T follicular helper cell (primary cell): ENCODE measurements at regions not wholly inside any gene's neighbourhood (a gene's known extent, or its start where the extent isn't known, plus 50 kb on each side); places are given as distances from the start of the nearest gene placed in this dataset.
A peak's percentile ranks its signal among the peaks of the same experiment; 100 is the strongest.
"Not testable (repeated sequence)": the region's sequence is repeated elsewhere in the genome, so short reads cannot be mapped to it uniquely, and the experiment has no call there.

Experiments
- DNase-seq: peaks from one replicate; pipeline ENCODE4 v3.0.0-alpha.2; 2020; ENCODE audit warnings: low read depth

- no peak for DNase-seq
Measured at GRCh38 chrX:129361576-129361975, 161.7 kb downstream of the SMARCA1 start.

DNA sequence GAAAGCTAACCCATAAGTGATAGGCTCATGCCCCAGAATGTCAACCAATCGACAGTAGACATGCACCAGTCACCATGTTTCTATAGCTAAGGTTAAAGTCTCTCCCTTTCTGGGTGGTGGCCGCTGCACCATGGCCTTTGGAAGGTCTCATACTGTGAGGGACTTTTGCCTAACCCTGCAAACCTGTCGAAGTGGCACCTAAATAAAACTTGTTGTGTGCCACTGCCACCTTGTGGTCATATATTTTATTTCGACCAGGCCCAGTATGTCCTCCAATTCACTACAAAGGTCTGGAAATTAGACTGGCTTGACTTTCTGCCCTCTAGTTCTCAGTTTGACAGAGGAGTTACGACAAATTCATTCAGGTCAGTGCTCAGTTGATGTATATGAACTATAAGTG is 163.1 kb downstream of the SMARCA1 start:
- peak; percentile 12 for DNase-seq

DNA sequence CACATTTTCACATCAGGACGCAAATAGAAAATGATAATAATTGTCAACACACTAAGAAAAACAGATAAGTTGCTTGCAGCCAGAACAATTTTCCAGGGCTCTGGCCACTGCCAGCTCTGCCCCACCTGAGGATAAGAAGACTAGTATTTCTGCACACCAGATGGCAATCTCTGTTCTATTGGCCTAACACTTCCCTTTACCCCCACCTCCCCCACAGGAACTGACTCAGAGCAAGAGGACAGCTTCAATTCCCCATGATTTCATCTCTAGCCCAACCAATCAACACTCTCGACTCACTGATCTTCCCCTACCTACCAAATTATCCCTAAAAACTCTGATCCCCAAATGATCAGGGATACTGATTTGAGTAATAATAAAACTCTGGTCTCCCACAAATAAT is 164.0 kb downstream of the SMARCA1 start:
- DNase-seq = no peak

GRCh38 chrX:129357428-129357827 is 165.9 kb downstream of the SMARCA1 start:
- DNase-seq = not testable (repeated sequence)

DNA sequence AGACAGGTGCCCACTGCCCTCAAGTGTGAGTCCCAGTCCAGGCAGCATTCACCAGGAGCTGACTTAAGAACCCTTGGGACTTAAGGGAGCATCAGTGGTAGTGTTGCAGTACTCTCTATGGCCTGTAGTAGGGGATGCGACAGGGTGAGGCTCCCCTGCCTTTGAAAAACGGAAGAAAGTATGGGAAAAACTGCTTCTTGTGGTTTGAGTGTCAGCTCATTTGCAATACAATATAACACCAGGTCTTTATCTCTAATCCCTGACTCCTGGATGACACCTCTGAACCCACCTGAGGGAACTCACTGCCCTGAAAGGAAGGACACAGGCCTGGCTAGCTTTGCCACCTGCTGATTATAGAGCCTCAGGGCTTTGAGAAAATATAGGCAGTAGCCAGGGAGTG is 176.0 kb downstream of the SMARCA1 start:
- DNase-seq = no peak

DNA sequence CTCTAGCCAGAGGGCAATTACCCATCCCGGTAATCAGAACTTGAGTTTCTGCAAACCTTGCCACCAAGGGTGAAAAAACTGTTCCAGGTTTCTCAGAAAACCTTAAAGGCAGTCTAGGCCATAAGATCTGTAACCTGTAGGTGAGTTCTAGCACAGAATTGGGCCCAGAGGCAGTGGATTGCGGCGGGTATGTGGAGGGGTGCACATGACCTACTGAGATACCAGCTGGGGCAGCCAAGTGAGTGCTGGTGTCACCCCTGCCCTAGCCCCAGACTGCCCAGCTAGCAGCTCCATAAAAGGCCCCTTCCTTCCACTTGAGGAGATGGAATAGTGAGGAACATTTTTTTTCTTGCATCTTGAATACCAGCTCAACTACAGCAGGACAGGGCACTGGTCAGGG is 176.7 kb downstream of the SMARCA1 start:
- DNase-seq = no peak

DNA sequence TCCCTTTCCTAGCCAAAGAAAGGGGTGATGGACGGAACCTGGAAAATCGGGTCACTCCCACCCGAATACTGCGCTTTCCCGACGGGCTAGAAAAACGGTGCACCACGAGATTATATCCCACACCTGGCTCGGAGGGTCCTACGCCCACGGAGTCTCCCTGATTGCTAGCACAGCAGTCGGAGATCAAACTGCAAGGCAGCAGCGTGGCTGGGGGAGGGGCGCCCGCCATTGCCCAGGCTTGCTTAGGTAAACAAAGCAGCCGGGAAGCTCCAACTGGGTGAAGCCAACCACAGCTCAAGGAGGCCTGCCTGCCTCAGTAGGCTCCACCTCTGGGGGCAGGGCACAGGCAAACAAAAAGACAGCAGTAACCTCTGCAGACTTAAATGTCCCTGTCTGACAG is 186.0 kb downstream of the SMARCA1 start:
- not testable (repeated sequence) for DNase-seq

DNA sequence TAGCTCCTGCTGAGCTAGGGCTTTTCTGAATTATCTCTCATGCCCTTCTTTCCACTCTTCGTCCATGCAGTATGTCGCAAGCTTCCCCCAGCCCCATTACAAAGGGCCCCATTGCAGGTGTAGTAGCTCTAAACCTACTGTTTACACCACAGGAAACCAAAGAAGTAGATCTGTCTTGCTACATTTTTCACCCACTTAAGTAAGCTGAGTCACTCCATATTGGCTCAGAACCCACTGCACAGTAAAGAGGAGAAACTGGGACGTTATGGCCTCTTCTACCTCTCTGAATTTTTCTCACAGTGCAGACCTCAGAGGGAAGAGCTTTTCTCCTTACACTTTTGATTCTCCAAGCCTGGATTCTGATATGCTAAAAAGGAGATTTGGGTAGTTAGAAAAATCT is 200.2 kb downstream of the SMARCA1 start:
- DNase-seq = no peak

- no peak for DNase-seq
Measured at GRCh38 chrX:129318375-129318774, 204.9 kb downstream of the SMARCA1 start.

- DNase-seq = no peak
Measured at GRCh38 chrX:129316461-129316860, 206.8 kb downstream of the SMARCA1 start.

DNA sequence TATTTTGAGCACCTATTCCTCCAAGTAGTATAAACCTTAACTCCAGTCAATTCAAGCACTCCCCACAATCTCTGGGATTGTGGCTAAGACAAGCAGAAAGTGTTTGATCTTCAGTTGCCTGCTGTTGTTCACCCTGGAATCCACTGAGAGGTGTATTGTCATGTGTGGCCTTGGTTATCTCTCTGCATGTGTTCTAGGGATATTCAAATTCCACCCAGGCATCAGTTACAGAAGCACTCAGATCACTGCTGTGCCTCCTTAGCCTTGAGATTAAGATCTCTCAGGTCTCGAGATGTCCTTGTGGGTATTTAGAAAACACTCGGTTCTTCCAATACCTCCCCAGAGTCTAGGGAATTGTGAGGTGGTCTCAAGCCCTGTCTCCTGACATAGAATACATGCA is 213.3 kb downstream of the SMARCA1 start:
- no peak for DNase-seq

DNA sequence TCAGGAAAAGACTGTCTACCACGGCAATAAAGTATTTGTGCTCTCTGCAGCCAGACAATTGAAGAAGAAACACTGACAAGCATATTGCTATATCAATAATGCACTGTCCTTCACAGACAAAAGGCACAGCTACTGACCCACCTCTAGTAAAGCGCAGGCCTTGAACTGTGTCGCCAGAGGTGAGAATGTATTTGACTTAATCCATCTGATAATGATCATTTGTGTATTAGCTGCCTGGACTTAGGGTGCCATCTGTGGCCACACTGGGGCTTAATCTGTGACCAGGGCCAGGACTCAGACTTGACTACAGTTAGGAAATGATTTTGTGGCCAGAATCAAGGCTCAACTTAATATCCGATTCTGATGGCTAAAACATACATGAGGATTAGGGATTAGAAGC is 260.4 kb downstream of the SMARCA1 start:
- DNase-seq = no peak

GRCh38 chrX:129255516-129255915 is 267.8 kb downstream of the SMARCA1 start:
- DNase-seq = not testable (repeated sequence)

GRCh38 chrX:129249563-129249962 is 273.7 kb downstream of the SMARCA1 start:
- no peak for DNase-seq

GRCh38 chrX:129247642-129248041 is 275.6 kb downstream of the SMARCA1 start:
- no peak for DNase-seq

GRCh38 chrX:129239371-129239770 is 283.9 kb downstream of the SMARCA1 start:
- DNase-seq = no peak

DNA sequence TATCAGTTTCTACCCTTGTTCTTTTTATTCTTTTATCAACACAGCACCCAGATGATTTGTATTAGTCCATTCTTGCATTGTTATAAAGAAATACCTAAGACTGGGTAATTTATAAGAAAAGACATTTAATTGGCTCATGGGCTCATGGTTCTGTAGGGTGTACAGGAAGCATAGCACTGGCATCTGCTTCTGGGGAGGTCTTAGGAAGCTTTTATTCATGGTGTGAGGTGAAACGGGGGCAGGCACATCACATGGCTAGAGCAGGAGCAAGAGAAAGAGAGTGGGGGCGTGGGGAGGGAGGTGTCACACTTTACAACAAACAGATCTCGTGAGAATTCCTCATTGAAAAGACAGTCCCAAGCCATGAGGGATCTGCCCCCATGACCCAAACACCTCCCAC is 285.3 kb downstream of the SMARCA1 start:
- no peak for DNase-seq

- no peak for DNase-seq
Measured at GRCh38 chrX:129235903-129236302, 287.4 kb downstream of the SMARCA1 start.

- no peak for DNase-seq
Measured at GRCh38 chrX:129233786-129234185, 289.5 kb downstream of the SMARCA1 start.

- no peak for DNase-seq
Measured at GRCh38 chrX:129230850-129231512, 292.3 kb downstream of the SMARCA1 start.

GRCh38 chrX:129230168-129230567 is 293.1 kb downstream of the SMARCA1 start:
- DNase-seq = no peak

DNA sequence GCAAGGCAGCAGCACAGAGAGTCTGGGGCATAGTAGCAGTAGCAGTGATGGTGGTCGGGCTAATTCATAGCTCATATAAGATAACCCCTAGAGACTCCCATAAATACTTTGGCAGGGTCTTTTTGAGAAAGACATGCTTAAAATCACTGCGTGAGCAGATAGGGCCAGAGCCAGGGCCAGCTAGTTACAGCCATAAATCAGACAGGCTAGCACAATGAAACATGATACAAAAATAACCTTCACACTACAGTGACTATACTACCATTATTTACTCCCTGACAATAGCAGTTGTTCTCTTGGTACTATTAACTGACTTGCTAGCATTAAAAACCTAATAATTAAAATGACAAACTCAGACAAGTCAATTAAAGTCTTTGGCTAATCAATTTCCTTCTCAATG is 295.9 kb downstream of the SMARCA1 start:
- DNase-seq = no peak

- no peak for DNase-seq
Measured at GRCh38 chrX:129193357-129193756, 329.9 kb downstream of the SMARCA1 start.

GRCh38 chrX:129188231-129188630 is 335.1 kb downstream of the SMARCA1 start:
- no peak for DNase-seq
